ENCODE measurements at regions not wholly inside any gene's neighbourhood (a gene's known extent, or its start where the extent isn't known, plus 50 kb on each side); places are given as distances from the start of the nearest gene placed in this dataset.
A peak's percentile ranks its signal among the peaks of the same experiment; 100 is the strongest.

DNA sequence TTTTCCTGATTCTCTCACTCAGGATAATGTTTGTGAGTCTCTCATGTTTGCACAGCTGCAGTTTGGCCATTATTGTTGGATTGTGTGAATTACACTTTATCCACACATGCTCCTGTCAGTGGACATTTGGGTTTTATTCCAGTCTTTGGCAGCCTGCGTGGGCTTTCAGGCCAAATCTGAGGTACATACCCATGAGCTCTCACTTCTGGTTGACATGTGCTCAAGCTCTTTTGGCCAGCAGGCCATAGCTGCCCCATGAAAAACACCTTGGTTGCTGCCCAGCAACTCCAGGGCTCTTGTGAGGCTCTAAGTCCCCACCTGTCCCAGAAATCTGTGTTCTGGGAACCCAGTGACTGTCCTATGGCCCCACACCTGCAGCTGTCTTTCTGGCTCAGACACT lies 124.5 kb upstream of the GALNT2 start:
- ChIA-PET CTCF (interaction anchor here (0.9 to 2.0 kb wide), 2 partner anchors 47 to 282 kb away, joined by 3 to 8 read pairs; no protein-coding TSS in a partner anchor), POLR2A (interaction anchor here (1.4 kb wide), 1 partner anchor 248 kb away, joined by 7 read pairs; no protein-coding TSS in a partner anchor)
- DNase-seq: no peak
- no peak overlapping the region for H2AFZ ChIP-seq (ENCODE audit: low read depth)
- no peaks in the 10 kb centered on the region for H3K79me2 ChIP-seq (ENCODE audit: insufficient read depth)
- no peaks in the 10 kb centered on the region for H3K9me2 ChIP-seq
- no peak overlapping the region for H3K4me3 ChIP-seq (ENCODE audit: low read depth in 2 of 2, low read length in 1 of 2)
- peaks cover 10 to 56% of the 10 kb centered on the region in 2 experiments; a peak in 3 of 4 replicates for H3K4me1 ChIP-seq (ENCODE audit: control insufficient read depth in 1 of 2, insufficient read depth in 2 of 2, low read depth in 1 of 2, low read length in 1 of 2)
- H3K9me3 ChIP-seq: no peaks in the 10 kb centered on the region
- WGBS (ENCODE audit: low lambda C conversion rate): 54% methylated on average over 1 of the region's 1 CpG
- TF ChIP-seq NRF1 (IDR thresholded peaks at IDR 0.05; ENCODE audit: low read depth, low read length): no peak
- TF ChIP-seq, protein P1, sequence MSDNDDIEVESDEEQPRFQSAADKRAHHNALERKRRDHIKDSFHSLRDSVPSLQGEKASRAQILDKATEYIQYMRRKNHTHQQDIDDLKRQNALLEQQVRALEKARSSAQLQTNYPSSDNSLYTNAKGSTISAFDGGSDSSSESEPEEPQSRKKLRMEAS (IDR thresholded peaks at IDR 0.05; ENCODE audit: low read depth): no peak
- H3K27me3 ChIP-seq (ENCODE audit: insufficient read depth): no peaks in the 10 kb centered on the region
- H3K4me2 ChIP-seq: no peak overlapping the region
- no peaks in the 10 kb centered on the region for H3K36me3 ChIP-seq (replicated peaks in 1 of 2; ENCODE audit: control insufficient read depth in 1 of 2, insufficient read depth in 2 of 2, low read length in 1 of 2)
- no peaks in the 10 kb centered on the region for H4K20me1 ChIP-seq (ENCODE audit: insufficient read depth)
- no peaks in the 10 kb centered on the region for H3F3A ChIP-seq (replicated peaks; ENCODE audit: insufficient read depth)
- peak overlapping the region in 1 of 2 experiments; percentile 94; a peak in 2 of 4 replicates for H3K27ac ChIP-seq (ENCODE audit: low read depth in 2 of 2, low read length in 1 of 2)
- H3K9ac ChIP-seq: no peak overlapping the region

DNA sequence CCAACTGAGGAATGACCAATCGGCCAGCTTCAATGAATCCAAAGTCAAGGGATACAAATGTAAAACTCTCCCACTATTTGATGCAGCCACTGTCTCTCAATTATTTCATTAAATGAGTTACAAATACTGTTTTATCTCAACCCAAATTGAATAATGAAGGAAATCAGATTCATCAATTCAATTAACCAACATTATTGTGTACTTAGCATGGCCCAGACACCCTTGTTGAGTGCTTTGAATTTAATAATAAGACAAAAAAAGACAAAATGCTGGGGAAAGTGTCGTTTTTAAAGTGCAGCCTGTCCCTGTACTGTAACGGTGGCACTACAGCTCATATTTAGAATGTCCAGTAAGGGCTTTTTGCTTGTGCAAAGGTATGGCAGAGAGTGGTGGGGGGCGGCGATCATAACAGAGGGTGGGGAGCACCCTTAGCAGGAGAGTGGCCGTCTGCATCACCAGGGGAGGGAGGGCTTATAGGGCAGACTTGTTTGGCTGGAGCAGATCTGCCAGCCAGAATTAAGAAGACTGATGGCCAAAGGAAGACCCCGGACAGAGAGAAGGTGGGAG lies 123.8 kb upstream of the GALNT2 start:
- Histone ChIP-seq H3K79me2 (ENCODE audit: insufficient read depth) (no peaks in the 10 kb centered on the region), H3K36me3 (replicated peaks in 1 of 2; ENCODE audit: control insufficient read depth in 1 of 2, insufficient read depth in 2 of 2, low read length in 1 of 2) (no peaks in the 10 kb centered on the region), H3K27ac (ENCODE audit: low read depth in 2 of 2, low read length in 1 of 2) (peak overlapping the region in 1 of 2 experiments; percentile 99; a peak in 2 of 4 replicates), H3K4me2 (no peak overlapping the region), H3F3A (replicated peaks; ENCODE audit: insufficient read depth) (no peaks in the 10 kb centered on the region), H2AFZ (ENCODE audit: low read depth) (no peak overlapping the region), H3K9me3 (no peaks in the 10 kb centered on the region), H3K4me1 (ENCODE audit: control insufficient read depth in 1 of 2, insufficient read depth in 2 of 2, low read depth in 1 of 2, low read length in 1 of 2) (peaks cover 10 to 57% of the 10 kb centered on the region in 2 experiments; a peak in 3 of 4 replicates), H4K20me1 (ENCODE audit: insufficient read depth) (no peaks in the 10 kb centered on the region), H3K4me3 (ENCODE audit: low read depth in 2 of 2, low read length in 1 of 2) (no peak overlapping the region; a peak in 1 of 4 replicates), H3K9ac (no peak overlapping the region), H3K9me2 (no peaks in the 10 kb centered on the region), H3K27me3 (ENCODE audit: insufficient read depth) (no peaks in the 10 kb centered on the region)
- 13% methylated on average over 7 of the region's 7 CpGs for WGBS (ENCODE audit: low lambda C conversion rate)
- peak; percentile 71 for DNase-seq
- ChIA-PET POLR2A (interaction anchor here (0.7 to 1.4 kb wide), 2 partner anchors 18 to 249 kb away, joined by 3 to 7 read pairs; no protein-coding TSS in a partner anchor), CTCF (interaction anchor here (0.9 to 2.0 kb wide), 3 partner anchors 29 to 282 kb away, joined by 3 to 8 read pairs (median 3); no protein-coding TSS in a partner anchor)
- TF ChIP-seq RAD21 (IDR thresholded peaks at IDR 0.05; ENCODE audit: low read length) (peak; percentile 25; the same call in 1 of the 2 replicates), RCOR1 (IDR thresholded peaks at IDR 0.05; ENCODE audit: low read length) (peak; percentile 97), FOXM1 (IDR thresholded peaks at IDR 0.05; ENCODE audit: low read depth) (no peak), JUND (IDR thresholded peaks at IDR 0.05) (no peak), YY1 (IDR thresholded peaks at IDR 0.05; ENCODE audit: low read depth) (no peak), SMC3 (IDR thresholded peaks at IDR 0.05; ENCODE audit: low read depth, low read length) (no peak), CHD2 (IDR thresholded peaks at IDR 0.05; ENCODE audit: low read length, partially characterized antibody) (peak; percentile 84), RXRA (IDR thresholded peaks at IDR 0.05; ENCODE audit: borderline replicate concordance, low read depth) (no peak), ELF1 (IDR thresholded peaks at IDR 0.05) (no peak), NFIC (IDR thresholded peaks at IDR 0.05; ENCODE audit: borderline replicate concordance) (no peak), NRF1 (IDR thresholded peaks at IDR 0.05; ENCODE audit: low read depth, low read length) (no peak)
- TF ChIP-seq, protein P2, sequence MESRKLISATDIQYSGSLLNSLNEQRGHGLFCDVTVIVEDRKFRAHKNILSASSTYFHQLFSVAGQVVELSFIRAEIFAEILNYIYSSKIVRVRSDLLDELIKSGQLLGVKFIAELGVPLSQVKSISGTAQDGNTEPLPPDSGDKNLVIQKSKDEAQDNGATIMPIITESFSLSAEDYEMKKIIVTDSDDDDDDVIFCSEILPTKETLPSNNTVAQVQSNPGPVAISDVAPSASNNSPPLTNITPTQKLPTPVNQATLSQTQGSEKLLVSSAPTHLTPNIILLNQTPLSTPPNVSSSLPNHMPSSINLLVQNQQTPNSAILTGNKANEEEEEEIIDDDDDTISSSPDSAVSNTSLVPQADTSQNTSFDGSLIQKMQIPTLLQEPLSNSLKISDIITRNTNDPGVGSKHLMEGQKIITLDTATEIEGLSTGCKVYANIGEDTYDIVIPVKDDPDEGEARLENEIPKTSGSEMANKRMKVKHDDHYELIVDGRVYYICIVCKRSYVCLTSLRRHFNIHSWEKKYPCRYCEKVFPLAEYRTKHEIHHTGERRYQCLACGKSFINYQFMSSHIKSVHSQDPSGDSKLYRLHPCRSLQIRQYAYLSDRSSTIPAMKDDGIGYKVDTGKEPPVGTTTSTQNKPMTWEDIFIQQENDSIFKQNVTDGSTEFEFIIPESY (IDR thresholded peaks at IDR 0.05; ENCODE audit: borderline replicate concordance, low read depth): no peak
- TF ChIP-seq, protein P3, sequence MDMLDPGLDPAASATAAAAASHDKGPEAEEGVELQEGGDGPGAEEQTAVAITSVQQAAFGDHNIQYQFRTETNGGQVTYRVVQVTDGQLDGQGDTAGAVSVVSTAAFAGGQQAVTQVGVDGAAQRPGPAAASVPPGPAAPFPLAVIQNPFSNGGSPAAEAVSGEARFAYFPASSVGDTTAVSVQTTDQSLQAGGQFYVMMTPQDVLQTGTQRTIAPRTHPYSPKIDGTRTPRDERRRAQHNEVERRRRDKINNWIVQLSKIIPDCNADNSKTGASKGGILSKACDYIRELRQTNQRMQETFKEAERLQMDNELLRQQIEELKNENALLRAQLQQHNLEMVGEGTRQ (IDR thresholded peaks at IDR 0.05; ENCODE audit: borderline replicate concordance, low read depth, low read length): no peak
- TF ChIP-seq, protein P4, sequence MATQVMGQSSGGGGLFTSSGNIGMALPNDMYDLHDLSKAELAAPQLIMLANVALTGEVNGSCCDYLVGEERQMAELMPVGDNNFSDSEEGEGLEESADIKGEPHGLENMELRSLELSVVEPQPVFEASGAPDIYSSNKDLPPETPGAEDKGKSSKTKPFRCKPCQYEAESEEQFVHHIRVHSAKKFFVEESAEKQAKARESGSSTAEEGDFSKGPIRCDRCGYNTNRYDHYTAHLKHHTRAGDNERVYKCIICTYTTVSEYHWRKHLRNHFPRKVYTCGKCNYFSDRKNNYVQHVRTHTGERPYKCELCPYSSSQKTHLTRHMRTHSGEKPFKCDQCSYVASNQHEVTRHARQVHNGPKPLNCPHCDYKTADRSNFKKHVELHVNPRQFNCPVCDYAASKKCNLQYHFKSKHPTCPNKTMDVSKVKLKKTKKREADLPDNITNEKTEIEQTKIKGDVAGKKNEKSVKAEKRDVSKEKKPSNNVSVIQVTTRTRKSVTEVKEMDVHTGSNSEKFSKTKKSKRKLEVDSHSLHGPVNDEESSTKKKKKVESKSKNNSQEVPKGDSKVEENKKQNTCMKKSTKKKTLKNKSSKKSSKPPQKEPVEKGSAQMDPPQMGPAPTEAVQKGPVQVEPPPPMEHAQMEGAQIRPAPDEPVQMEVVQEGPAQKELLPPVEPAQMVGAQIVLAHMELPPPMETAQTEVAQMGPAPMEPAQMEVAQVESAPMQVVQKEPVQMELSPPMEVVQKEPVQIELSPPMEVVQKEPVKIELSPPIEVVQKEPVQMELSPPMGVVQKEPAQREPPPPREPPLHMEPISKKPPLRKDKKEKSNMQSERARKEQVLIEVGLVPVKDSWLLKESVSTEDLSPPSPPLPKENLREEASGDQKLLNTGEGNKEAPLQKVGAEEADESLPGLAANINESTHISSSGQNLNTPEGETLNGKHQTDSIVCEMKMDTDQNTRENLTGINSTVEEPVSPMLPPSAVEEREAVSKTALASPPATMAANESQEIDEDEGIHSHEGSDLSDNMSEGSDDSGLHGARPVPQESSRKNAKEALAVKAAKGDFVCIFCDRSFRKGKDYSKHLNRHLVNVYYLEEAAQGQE (IDR thresholded peaks at IDR 0.05; ENCODE audit: low read depth, low read length): no peak
- TF ChIP-seq, protein P5, sequence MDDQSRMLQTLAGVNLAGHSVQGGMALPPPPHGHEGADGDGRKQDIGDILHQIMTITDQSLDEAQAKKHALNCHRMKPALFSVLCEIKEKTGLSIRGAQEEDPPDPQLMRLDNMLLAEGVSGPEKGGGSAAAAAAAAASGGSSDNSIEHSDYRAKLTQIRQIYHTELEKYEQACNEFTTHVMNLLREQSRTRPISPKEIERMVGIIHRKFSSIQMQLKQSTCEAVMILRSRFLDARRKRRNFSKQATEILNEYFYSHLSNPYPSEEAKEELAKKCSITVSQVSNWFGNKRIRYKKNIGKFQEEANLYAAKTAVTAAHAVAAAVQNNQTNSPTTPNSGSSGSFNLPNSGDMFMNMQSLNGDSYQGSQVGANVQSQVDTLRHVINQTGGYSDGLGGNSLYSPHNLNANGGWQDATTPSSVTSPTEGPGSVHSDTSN (IDR thresholded peaks at IDR 0.05): no peak
- TF ChIP-seq, protein P6, sequence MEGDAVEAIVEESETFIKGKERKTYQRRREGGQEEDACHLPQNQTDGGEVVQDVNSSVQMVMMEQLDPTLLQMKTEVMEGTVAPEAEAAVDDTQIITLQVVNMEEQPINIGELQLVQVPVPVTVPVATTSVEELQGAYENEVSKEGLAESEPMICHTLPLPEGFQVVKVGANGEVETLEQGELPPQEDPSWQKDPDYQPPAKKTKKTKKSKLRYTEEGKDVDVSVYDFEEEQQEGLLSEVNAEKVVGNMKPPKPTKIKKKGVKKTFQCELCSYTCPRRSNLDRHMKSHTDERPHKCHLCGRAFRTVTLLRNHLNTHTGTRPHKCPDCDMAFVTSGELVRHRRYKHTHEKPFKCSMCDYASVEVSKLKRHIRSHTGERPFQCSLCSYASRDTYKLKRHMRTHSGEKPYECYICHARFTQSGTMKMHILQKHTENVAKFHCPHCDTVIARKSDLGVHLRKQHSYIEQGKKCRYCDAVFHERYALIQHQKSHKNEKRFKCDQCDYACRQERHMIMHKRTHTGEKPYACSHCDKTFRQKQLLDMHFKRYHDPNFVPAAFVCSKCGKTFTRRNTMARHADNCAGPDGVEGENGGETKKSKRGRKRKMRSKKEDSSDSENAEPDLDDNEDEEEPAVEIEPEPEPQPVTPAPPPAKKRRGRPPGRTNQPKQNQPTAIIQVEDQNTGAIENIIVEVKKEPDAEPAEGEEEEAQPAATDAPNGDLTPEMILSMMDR (IDR thresholded peaks at IDR 0.05): no peak

Data from SK-N-SH (cell line).